K562 (cell line): ENCODE measurements at regions not wholly inside any gene's neighbourhood (a gene's known extent, or its start where the extent isn't known, plus 50 kb on each side); places are given as distances from the start of the nearest gene placed in this dataset.

Experiments used
- ATAC-seq: fragments of 200-7000 bp; cut with Tn5 transposase; 3 replicates; pipeline ENCODE4 v1.9.1; 2020; ENCODE audit warnings: moderate library complexity
- BruUV-seq: library from RNA; stranded (reverse); fragments of 400-500 nt; replicated peaks from 2 replicates; lab custom pipeline; 2021; lab: Mats Ljungman, UMichigan
- CTCF ChIA-PET: fragments of 300-600 bp; formaldehyde crosslinking; extraction: SDS; loops from one replicate; lab custom pipeline; 2021; ENCODE audit warnings: low intra/inter-chr PET ratio; lab: Yijun Ruan, JAX
- POLR2A ChIA-PET: fragments of 300-600, 350-650 bp; sonication (Branson Sonifier 250); formaldehyde crosslinking; extraction: SDS; loops from one replicate; lab custom pipeline; 2021; ENCODE audit warnings: antibody characterized with exemption, inconsistent platforms; lab: Yijun Ruan, JAX
- DNase-seq, 4 experiments: peaks; one replicate each; pipeline versions ENCODE4 v3.0.0 to v3.0.0-alpha.2; 2011 to 2018; ENCODE audit warnings: low spot score in 3 of 4, mixed read lengths in 3 of 4; ENCODE audit errors: extremely low read depth in 1 of 4
- FAIRE-seq: peaks from 2 replicates; lab custom pipeline; 2011; peaks lifted over from hg19 to GRCh38; lab: Jason Lieb, UNC
- H2AFZ ChIP-seq: 2 replicates; pipeline ENCODE4 v1.6.0; 2011; ENCODE audit warnings: low read depth, low read length, control low read depth, inconsistent platforms
- H3K27ac ChIP-seq: fragments of 200-600 bp; 3 replicates; pipeline ENCODE4 v1.8.0; 2011; ENCODE audit warnings: low read depth, mild to moderate bottlenecking, control low read depth, inconsistent platforms, low read length, moderate library complexity, mixed read lengths; ENCODE audit errors: extremely low read depth
- H3K27me3 ChIP-seq, 2 experiments: fragments of 300-600 bp in 1 of 2; 2 replicates in 1 of 2; 3 replicates in 1 of 2; pipeline versions ENCODE4 v1.6.0 to v1.8.0; 2011; ENCODE audit warnings: inconsistent platforms in 2 of 2, low read length in 2 of 2, mild to moderate bottlenecking in 1 of 2, mixed read lengths in 1 of 2, moderate library complexity in 1 of 2; ENCODE audit not compliant: control insufficient read depth in 2 of 2, insufficient read depth in 2 of 2
- H3K36me3 ChIP-seq: fragments of 300-600 bp; 3 replicates; pipeline ENCODE4 v1.8.0; 2011; ENCODE audit warnings: mild to moderate bottlenecking, low read length, inconsistent platforms; ENCODE audit not compliant: control insufficient read depth, insufficient read depth
- H3K4me1 ChIP-seq, 2 experiments: fragments of 200-600 bp in 1 of 2; replicated peaks in 1 of 2; 2 replicates in 1 of 2; 3 replicates in 1 of 2; pipeline versions ENCODE4 v1.5.1 to v1.8.0; 2011; ENCODE audit warnings: inconsistent platforms in 2 of 2, low read length in 2 of 2, mild to moderate bottlenecking in 1 of 2, mixed read lengths in 1 of 2, moderate library complexity in 1 of 2; ENCODE audit not compliant: control insufficient read depth in 2 of 2, insufficient read depth in 2 of 2
- H3K4me2 ChIP-seq: 2 replicates; pipeline ENCODE4 v1.6.1; 2011; ENCODE audit warnings: low read length, control low read depth, inconsistent platforms, mixed read lengths; ENCODE audit not compliant: insufficient read depth
- H3K4me3 ChIP-seq: fragments of 200-600 bp; sonication (generic), shearing (Covaris generic); 2 replicates; pipeline ENCODE4 v1.5.1; 2016; ENCODE audit warnings: control low read depth, inconsistent platforms
- H3K79me2 ChIP-seq: fragments of 200-600 bp; 3 replicates; pipeline ENCODE4 v1.8.0; 2011; ENCODE audit warnings: low read length, inconsistent platforms; ENCODE audit not compliant: control insufficient read depth, insufficient read depth
- H3K9ac ChIP-seq, 2 experiments: 2 replicates each; pipeline versions ENCODE4 v1.6.0 to v1.6.1; 2011; ENCODE audit warnings: low read depth in 2 of 2, low read length in 2 of 2, control low read depth in 1 of 2, inconsistent platforms in 1 of 2, mild to moderate bottlenecking in 1 of 2, mixed read lengths in 1 of 2; ENCODE audit not compliant: insufficient read depth in 1 of 2
- H3K9me1 ChIP-seq: one replicate; pipeline ENCODE4 v1.6.0; 2011; ENCODE audit warnings: inconsistent platforms, mild to moderate bottlenecking, low read length, moderate library complexity; ENCODE audit not compliant: control insufficient read depth, insufficient read depth
- H3K9me3 ChIP-seq: replicated peaks from 2 replicates; pipeline ENCODE4 v1.5.1; 2011; ENCODE audit warnings: low read depth, low read length, inconsistent platforms; ENCODE audit not compliant: control insufficient read depth, insufficient read depth
- H4K20me1 ChIP-seq: replicated peaks from 2 replicates; pipeline ENCODE4 v1.6.1; 2011; ENCODE audit warnings: low read length, inconsistent platforms, mixed read lengths; ENCODE audit not compliant: control insufficient read depth, insufficient read depth
- COPS2 ChIP-seq: fragments of 450-650 bp; conservative IDR thresholded peaks from 2 replicates; pipeline ENCODE4 v1.6.1; 2016; ENCODE audit warnings: mild to moderate bottlenecking, moderate library complexity
- FOXP4 ChIP-seq: sonication (generic); formaldehyde crosslinking; IDR thresholded peaks from 2 replicates; pipeline ENCODE4 v1.8.0; 2022; ENCODE audit warnings: mild to moderate bottlenecking, missing genetic modification reagents, borderline replicate concordance
- GABPA ChIP-seq: fragments of 200-800 bp; sonication (Bioruptor generic); conservative IDR thresholded peaks from 2 replicates; pipeline ENCODE4 v1.6.1; 2016; ENCODE audit warnings: low read depth, missing genetic modification characterization, missing compliant biosample characterization
- HDGF ChIP-seq: fragments of 450-650 bp; IDR thresholded peaks from 2 replicates; pipeline ENCODE4 v1.6.1; 2016
- IRF1 ChIP-seq: sonication (generic); formaldehyde crosslinking; IDR thresholded peaks from 2 replicates; pipeline ENCODE4 v1.8.0; 2022; ENCODE audit warnings: missing genetic modification reagents, mild to moderate bottlenecking, borderline replicate concordance
- NCOR1 ChIP-seq: fragments of 450-650 bp; IDR thresholded peaks from 2 replicates; pipeline ENCODE4 v1.6.1; 2016; ENCODE audit warnings: mild to moderate bottlenecking, moderate library complexity
- PRDM10 ChIP-seq: fragments of 450-650 bp; IDR thresholded peaks from 2 replicates; pipeline ENCODE4 v1.6.1; 2018; ENCODE audit not compliant: partially characterized antibody
- PURB ChIP-seq: sonication (generic); formaldehyde crosslinking; IDR thresholded peaks from 2 replicates; pipeline ENCODE4 v1.9.0; 2021; ENCODE audit warnings: low read depth, mild to moderate bottlenecking, missing genetic modification reagents
- RBFOX2 ChIP-seq: fragments of 200-400 bp; formaldehyde crosslinking; IDR thresholded peaks from 2 replicates; pipeline ENCODE4 v1.6.1; 2017; ENCODE audit warnings: low read depth, mild to moderate bottlenecking, low read length, moderate library complexity
- SAP30 ChIP-seq: fragments of 200-600 bp; sonication (generic); IDR thresholded peaks from 2 replicates; pipeline ENCODE4 v1.6.1; 2012; ENCODE audit warnings: borderline replicate concordance, low read depth, mild to moderate bottlenecking, moderate library complexity, low read length, control low read depth, inconsistent platforms; ENCODE audit not compliant: insufficient read depth, poor library complexity, severe bottlenecking
- TBL1XR1 ChIP-seq, 2 experiments: IDR thresholded peaks; 2 replicates each; pipeline ENCODE4 v1.6.1; 2012; ENCODE audit warnings: improper control_type of control experiment in 2 of 2, low read length in 2 of 2, mild to moderate bottlenecking in 1 of 2
- ZFPM2 ChIP-seq: fragments of 250-450 bp; sonication (Bioruptor Pico); IDR thresholded peaks from 2 replicates; pipeline ENCODE4 v1.5.1; 2022; ENCODE audit warnings: mild to moderate bottlenecking
- WGBS: fragments of 100-300 bp; shearing (Covaris generic); methylation state at CpG from one replicate; pipeline ENCODE4 v1.1.6; 2016; ENCODE audit warnings: low coverage, mixed read lengths; ENCODE audit not compliant: insufficient coverage; ENCODE audit errors: missing lambda C conversion rate; 5-methylcytosine and 5-hydroxymethylcytosine counted together
- in situ Hi-C: fragments of 300-500 bp; cut with MboI; formaldehyde crosslinking; loops from 4 replicates; pipeline ENCODE4 v1.15.0; 2018; ENCODE audit warnings: inconsistent platforms, mixed read lengths
- intact Hi-C: fragments of 100-400 bp; cut with micrococcal nuclease; formaldehyde crosslinking; loops from 2 replicates; pipeline ENCODE4 v1.14.2; 2022

- intact Hi-C loops (no loop called here), in situ Hi-C loops (loop anchor here (25.0 kb wide), 1 partner anchor 793 kb away; no protein-coding TSS in a partner anchor)
- no peaks in the 10 kb centered on the region for H3K9me1 ChIP-seq
- no peak for DNase-seq
- no peaks in the 10 kb centered on the region for H3K36me3 ChIP-seq
- H2AFZ ChIP-seq, result no peak overlapping the region
- H3K4me1 ChIP-seq, result no peaks in the 10 kb centered on the region
- no peak overlapping the region for H3K27ac ChIP-seq
- ChIA-PET POLR2A (no interaction called here), CTCF (no interaction called here)
- H3K79me2 ChIP-seq, result no peaks in the 10 kb centered on the region
- BruUV-seq, result no TSS peak
- H4K20me1 ChIP-seq, result no peaks in the 10 kb centered on the region
- H3K27me3 ChIP-seq, result peaks cover 0 to 4% of the 10 kb centered on the region in 2 experiments; a peak in 1 of 5 replicates
- no peak for TF ChIP-seq GABPA (tag)
- TF ChIP-seq RBFOX2, result no peak
- TF ChIP-seq PURB, result no peak
- no peak for TF ChIP-seq COPS2
- no peak for TF ChIP-seq ZFPM2
- TF ChIP-seq SAP30, result no peak
- no peak for TF ChIP-seq PRDM10
- TF ChIP-seq HDGF, result no peak
- TF ChIP-seq TBL1XR1 (IDR thresholded peaks at IDR 0.05; ENCODE audit: low read length in 2 of 2), result no peak
- no peak for TF ChIP-seq IRF1 (CRISPR knock-in tag)
- no peak for TF ChIP-seq FOXP4 (CRISPR knock-in tag)
- TF ChIP-seq NCOR1, result no peak
- no peak for FAIRE-seq
- 0% methylated on average over 5 of the region's 5 CpGs for WGBS
- H3K9me3 ChIP-seq, result no peaks in the 10 kb centered on the region
- ATAC-seq, result no peak
- H3K4me3 ChIP-seq, result no peak overlapping the region
- no peak overlapping the region for H3K4me2 ChIP-seq
- no peak overlapping the region for H3K9ac ChIP-seq
Observed at GRCh38 chr4:53805291-53805690, 214.0 kb upstream of the LNX1 start.
